ENCODE measurements at regions not wholly inside any gene's neighbourhood (a gene's known extent, or its start where the extent isn't known, plus 50 kb on each side); places are given as distances from the start of the nearest gene placed in this dataset.

- TF ChIP-seq TAF1 (IDR thresholded peaks at IDR 0.05; ENCODE audit: low read depth) (no peak), CTCF (IDR thresholded peaks at IDR 0.05; ENCODE audit: poor library complexity, severe bottlenecking) (no peak), MXI1 (conservative IDR thresholded peaks at IDR 0.05; ENCODE audit: poor library complexity, severe bottlenecking) (no peak), EZH2 (IDR thresholded peaks at IDR 0.05; ENCODE audit: borderline replicate concordance, insufficient read depth, low read length, poor library complexity, severe bottlenecking) (no peak), POLR2AphosphoS5 (IDR thresholded peaks at IDR 0.05) (no peak), EP300 (conservative IDR thresholded peaks at IDR 0.05; ENCODE audit: poor library complexity, severe bottlenecking) (no peak), REST (IDR thresholded peaks at IDR 0.05; ENCODE audit: borderline replicate concordance) (no peak), SMC3 (conservative IDR thresholded peaks at IDR 0.05; ENCODE audit: poor library complexity) (no peak), RAD21 (conservative IDR thresholded peaks at IDR 0.05) (no peak)
Measured at GRCh38 chr10:113339121-113339520, 213.7 kb upstream of the HABP2 start.
